Kidney epithelial cell (primary cell): ENCODE measurements at regions not wholly inside any gene's neighbourhood (a gene's known extent, or its start where the extent isn't known, plus 50 kb on each side); places are given as distances from the start of the nearest gene placed in this dataset.
A peak's percentile ranks its signal among the peaks of the same experiment; 100 is the strongest.

Experiments used
- DNase-seq: peaks from one replicate; pipeline ENCODE4 v3.0.0-alpha.2; 2010; ENCODE audit warnings: low read depth
- H3K27me3 ChIP-seq: 2 replicates; pipeline ENCODE4 v1.6.0; 2011; ENCODE audit warnings: low read length; ENCODE audit not compliant: control insufficient read depth, insufficient read depth
- H3K36me3 ChIP-seq: 2 replicates; pipeline ENCODE4 v1.5.1; 2011; ENCODE audit warnings: low read length; ENCODE audit not compliant: control insufficient read depth, insufficient read depth
- H3K4me3 ChIP-seq: 2 replicates; pipeline ENCODE4 v1.5.1; 2011; ENCODE audit warnings: low read depth, mild to moderate bottlenecking, control low read depth, low read length
- CTCF ChIP-seq: IDR thresholded peaks from 2 replicates; pipeline ENCODE4 v1.5.1; 2011; ENCODE audit warnings: mild to moderate bottlenecking, moderate library complexity, low read length, control low read depth, inconsistent platforms; ENCODE audit not compliant: insufficient read depth, poor library complexity, severe bottlenecking

- H3K27me3 ChIP-seq, result no peaks in the 10 kb centered on the region
- no peaks in the 10 kb centered on the region for H3K36me3 ChIP-seq
- no peak for DNase-seq
- no peak overlapping the region for H3K4me3 ChIP-seq
- no peak for TF ChIP-seq CTCF
These were observed 73.7 kb upstream of the EDEM3 start for GRCh38 chr1:184828369-184828717.

- Histone ChIP-seq H3K27me3 (no peaks in the 10 kb centered on the region), H3K4me3 (no peak overlapping the region), H3K36me3 (no peaks in the 10 kb centered on the region)
- DNase-seq, result peak; percentile 73
- no peak for TF ChIP-seq CTCF
These were observed 73.1 kb upstream of the EDEM3 start for GRCh38 chr1:184827600-184828368.

GRCh38 chr1:184826001-184826400 is 71.3 kb upstream of the EDEM3 start:
- Histone ChIP-seq H3K36me3 (peaks cover 2% of the 10 kb centered on the region), H3K4me3 (no peak overlapping the region), H3K27me3 (no peaks in the 10 kb centered on the region)
- no peak for DNase-seq
- no peak for TF ChIP-seq CTCF

- TF ChIP-seq CTCF, result no peak
- Histone ChIP-seq H3K27me3 (no peaks in the 10 kb centered on the region), H3K4me3 (no peak overlapping the region), H3K36me3 (peaks cover 2% of the 10 kb centered on the region)
- DNase-seq, result no peak
These were observed 70.9 kb upstream of the EDEM3 start for GRCh38 chr1:184825571-184825970.

GRCh38 chr1:184824691-184825323 is 70.1 kb upstream of the EDEM3 start:
- Histone ChIP-seq H3K27me3 (no peaks in the 10 kb centered on the region), H3K36me3 (peaks cover 2% of the 10 kb centered on the region), H3K4me3 (no peak overlapping the region)
- TF ChIP-seq CTCF, result no peak
- no peak for DNase-seq

GRCh38 chr1:184823080-184823479 is 68.4 kb upstream of the EDEM3 start:
- DNase-seq, result no peak
- peaks cover 2% of the 10 kb centered on the region for H3K36me3 ChIP-seq
- TF ChIP-seq CTCF, result no peak
- H3K4me3 ChIP-seq, result no peak overlapping the region
- no peaks in the 10 kb centered on the region for H3K27me3 ChIP-seq
